Psoas muscle (tissue), 7 donors: ENCODE measurements at regions not wholly inside any gene's neighbourhood (a gene's known extent, or its start where the extent isn't known, plus 50 kb on each side); places are given as distances from the start of the nearest gene placed in this dataset.

Experiments used
- ATAC-seq, 4 donors: fragments of 200-7000 bp; cut with Tn5 transposase; one replicate each; pipeline ENCODE4 v1.9.1; 2020; ENCODE audit warnings: moderate library complexity in 3 of 4, mild to moderate bottlenecking in 2 of 4
- DNase-seq, 2 donors: peaks; one replicate each; pipeline ENCODE4 v3.0.0-alpha.2; 2020
- H3K27ac ChIP-seq: fragments of 200-600 bp; one replicate; pipeline ENCODE4 v1.8.0; 2022
- H3K27me3 ChIP-seq, 3 donors: fragments of 200-600 bp in 1 of 3; one replicate each; pipeline versions ENCODE4 v1.6.1 to v1.8.0; 2013 to 2022; ENCODE audit warnings: low read length in 2 of 3, mild to moderate bottlenecking in 2 of 3, moderate library complexity in 1 of 3; ENCODE audit not compliant: insufficient read depth in 3 of 3
- H3K36me3 ChIP-seq, 2 donors: fragments of 200-600 bp in 1 of 2; one replicate each; pipeline versions ENCODE4 v1.6.1 to v1.8.0; 2013 to 2022; ENCODE audit warnings: low read depth in 1 of 2, mild to moderate bottlenecking in 1 of 2, moderate library complexity in 1 of 2; ENCODE audit not compliant: insufficient read depth in 1 of 2
- H3K4me1 ChIP-seq: fragments of 200-600 bp; one replicate; pipeline ENCODE4 v1.8.0; 2022
- H3K4me3 ChIP-seq: fragments of 200-600 bp; one replicate; pipeline ENCODE4 v1.8.0; 2022; ENCODE audit warnings: mild to moderate bottlenecking
- H3K9me3 ChIP-seq: fragments of 200-600 bp; one replicate; pipeline ENCODE4 v1.8.0; 2022
- CTCF ChIP-seq: fragments of 200-600 bp; IDR thresholded peaks from one replicate; pipeline ENCODE4 v1.8.0; 2022; ENCODE audit warnings: antibody characterized with exemption
- WGBS, 3 donors: extraction: QIAGEN DNeasy Blood & Tissue Kit; methylation state at CpG; one replicate each; pipeline versions ENCODE4 v1.1.6 to v1.1.7; 2013; 5-methylcytosine and 5-hydroxymethylcytosine counted together
- intact Hi-C, 2 donors: fragments of 100-400 bp; cut with DNase I; formaldehyde crosslinking; loops; one replicate each; pipeline versions ENCODE4 v1.11.0 to v1.14.2; 2022
- donor health status: healthy with polysubstance abuse.
- donor health status: DM: no; HTN: no; CAD: no; lungs with moderate emphysema.
- donor health status: Bipolar disorder and iron deficiency.
- donor health status: healthy.
- donor health status: DM: yes; HTN: yes; CAD: no.
- donor health status: DM: no; HTN: no; CAD: no.
- donor health status: DM: yes; HTN: yes; CAD: no.

- Histone ChIP-seq H3K4me1 (peaks cover 69% of the 10 kb centered on the region), H3K36me3 (no peaks in the 10 kb centered on the region), H3K9me3 (no peaks in the 10 kb centered on the region), H3K27ac (peak overlapping the region; percentile 78), H3K27me3 (no peaks in the 10 kb centered on the region), H3K4me3 (no peak overlapping the region)
- ATAC-seq (no peak), DNase-seq (no peak)
- WGBS, 3 donors: 86 to 95% (median 87%) methylated on average over 14 of the region's 14 CpGs
- no peak for TF ChIP-seq CTCF
- intact Hi-C loops: loop anchor here in 1 of 2 donors (5.0 kb wide), 1 partner anchor 76 kb away; no protein-coding TSS in a partner anchor
These were observed 123.6 kb upstream of the DST start for GRCh38 chr6:56766139-56766805.

DNA sequence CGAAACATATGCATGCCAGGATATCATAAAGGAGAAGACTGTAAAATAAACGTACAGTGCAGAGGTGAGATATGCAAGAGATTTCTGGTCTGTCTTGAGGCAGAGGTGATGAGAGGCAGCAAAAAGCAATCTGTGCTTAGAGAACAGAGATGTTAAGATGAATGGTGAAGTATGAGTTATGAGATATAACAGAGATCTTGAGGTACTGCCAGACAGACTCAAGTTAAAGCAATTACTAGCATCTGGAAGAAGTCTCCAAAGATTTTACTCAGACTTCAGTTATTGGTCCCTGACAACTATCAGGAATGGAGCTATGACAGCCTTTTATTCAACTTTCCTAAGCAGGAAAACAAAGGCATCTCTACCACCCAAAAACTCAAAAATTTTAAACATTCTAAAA, 122.8 kb upstream of the DST start:
- intact Hi-C loops: loop anchor here in 1 of 2 donors (5.0 kb wide), 1 partner anchor 77 kb away; no protein-coding TSS in a partner anchor
- Histone ChIP-seq H3K27me3 (no peaks in the 10 kb centered on the region), H3K36me3 (no peaks in the 10 kb centered on the region), H3K4me3 (no peak overlapping the region), H3K9me3 (no peaks in the 10 kb centered on the region), H3K27ac (peak overlapping the region; percentile 78), H3K4me1 (peaks cover 61% of the 10 kb centered on the region)
- no peak for DNase-seq
- ATAC-seq: no peak
- 57 to 72% (median 58%) methylated on average over 2 of the region's 2 CpGs for WGBS, 3 donors
- no peak for TF ChIP-seq CTCF

DNA sequence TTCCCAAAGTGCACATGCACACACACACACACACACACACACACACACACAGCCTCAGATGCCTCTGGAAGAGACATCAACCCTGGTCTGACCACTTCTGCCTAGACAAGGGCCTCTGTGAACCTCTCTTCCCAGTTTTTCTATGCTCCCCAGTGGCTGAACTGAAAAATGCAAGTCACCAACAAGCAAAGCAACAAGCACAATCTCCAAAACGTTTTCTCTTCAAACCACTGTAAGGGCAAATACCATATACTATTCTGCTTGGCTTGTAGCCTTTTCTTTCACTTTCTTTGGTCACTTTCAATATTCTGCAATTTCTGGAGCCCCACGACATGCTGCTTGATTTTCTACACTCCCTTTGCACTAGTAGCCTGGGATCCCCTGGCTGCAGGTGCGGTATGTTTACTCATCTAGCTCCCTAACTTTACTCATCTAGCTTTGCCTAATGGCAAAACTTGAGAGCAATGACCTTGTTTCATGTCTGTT, 121.4 kb upstream of the DST start:
- no peaks in the 10 kb centered on the region for H3K36me3 ChIP-seq
- intact Hi-C loops: loop anchor here (5.0 kb wide), 2 partner anchors 47 to 57 kb away; no protein-coding TSS in a partner anchor
- peak; percentile 41 to 69 (median 58) for ATAC-seq

DNA sequence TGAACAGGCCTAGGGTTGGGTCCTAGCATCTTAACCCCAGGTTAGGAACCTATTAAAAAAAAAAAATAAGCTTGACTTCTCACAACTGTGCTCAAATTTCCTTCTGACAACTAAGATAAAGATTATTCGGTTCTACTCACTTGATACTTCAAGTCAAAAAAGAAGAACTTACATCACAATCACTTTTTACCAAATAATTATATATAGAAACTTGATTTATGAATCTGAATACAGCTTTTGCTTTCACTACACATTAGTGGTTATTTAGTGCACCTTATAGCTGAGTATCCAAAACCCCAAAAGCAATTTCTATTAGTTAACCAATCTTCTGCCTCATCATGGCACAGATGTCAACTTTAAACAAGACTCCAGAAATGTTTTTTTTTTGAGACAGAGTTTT, 119.0 kb upstream of the DST start:
- H3K36me3 ChIP-seq: no peaks in the 10 kb centered on the region
- H3K27ac ChIP-seq: peak overlapping the region; percentile 24
- no peak for TF ChIP-seq CTCF
- peaks cover 59% of the 10 kb centered on the region for H3K4me1 ChIP-seq
- no peak for DNase-seq
- WGBS, 3 donors: 51 to 88% (median 78%) methylated on average over 1 of the region's 1 CpG
- intact Hi-C loops: loop anchor here (5.0 kb wide), 2 partner anchors 44 to 54 kb away; no protein-coding TSS in a partner anchor
- H3K27me3 ChIP-seq: no peaks in the 10 kb centered on the region
- no peak overlapping the region for H3K4me3 ChIP-seq
- ATAC-seq: no peak
- no peaks in the 10 kb centered on the region for H3K9me3 ChIP-seq

More for the DNA sequence above, 121.4 kb upstream of the DST start:
- peak overlapping the region; percentile 78 for H3K27ac ChIP-seq
- H3K4me3 ChIP-seq: no peak overlapping the region
- no peaks in the 10 kb centered on the region for H3K27me3 ChIP-seq
- TF ChIP-seq CTCF: peak; percentile 31
- WGBS, 3 donors: 28 to 52% (median 33%) methylated on average over 3 of the region's 3 CpGs
- no peaks in the 10 kb centered on the region for H3K9me3 ChIP-seq
- H3K4me1 ChIP-seq: peaks cover 64% of the 10 kb centered on the region
- DNase-seq: no peak
